ENCODE measurements at regions not wholly inside any gene's neighbourhood (a gene's known extent, or its start where the extent isn't known, plus 50 kb on each side); places are given as distances from the start of the nearest gene placed in this dataset.
"Not testable (repeated sequence)": the region's sequence is repeated elsewhere in the genome, so short reads cannot be mapped to it uniquely, and the experiment has no call there.

- no peak for DNase-seq (ENCODE audit: low spot score)
Measured at GRCh38 chr3:153752405-153753027, 368.7 kb upstream of the ARHGEF26 start.

GRCh38 chr3:153753035-153753434, 368.2 kb upstream of the ARHGEF26 start:
- DNase-seq (ENCODE audit: low spot score): no peak

GRCh38 chr3:153756816-153757215, 364.4 kb upstream of the ARHGEF26 start:
- DNase-seq (ENCODE audit: low spot score): no peak

GRCh38 chr3:153757839-153758238, 363.4 kb upstream of the ARHGEF26 start:
- DNase-seq (ENCODE audit: low spot score): no peak

- DNase-seq (ENCODE audit: low spot score): no peak
Measured at GRCh38 chr3:153760948-153761347, 360.2 kb upstream of the ARHGEF26 start.

GRCh38 chr3:153762411-153763235, 358.6 kb upstream of the ARHGEF26 start:
- no peak for DNase-seq (ENCODE audit: low spot score)

- no peak for DNase-seq (ENCODE audit: low spot score)
Measured at GRCh38 chr3:153767601-153768560, 353.3 kb upstream of the ARHGEF26 start.

- peak; percentile 32 for DNase-seq (ENCODE audit: low spot score)
Measured at GRCh38 chr3:153768561-153769469, 352.4 kb upstream of the ARHGEF26 start.

GRCh38 chr3:153783106-153783505, 338.1 kb upstream of the ARHGEF26 start:
- no peak for DNase-seq (ENCODE audit: low spot score)

- no peak for DNase-seq (ENCODE audit: low spot score)
Measured at GRCh38 chr3:153783741-153784480, 337.3 kb upstream of the ARHGEF26 start.

GRCh38 chr3:153785901-153786300, 335.3 kb upstream of the ARHGEF26 start:
- no peak for DNase-seq (ENCODE audit: low spot score)

- DNase-seq (ENCODE audit: low spot score): no peak
Measured at GRCh38 chr3:153789380-153789779, 331.8 kb upstream of the ARHGEF26 start.

GRCh38 chr3:153797056-153797455, 324.1 kb upstream of the ARHGEF26 start:
- not testable (repeated sequence) for DNase-seq (ENCODE audit: low spot score)

GRCh38 chr3:153809097-153809496, 312.1 kb upstream of the ARHGEF26 start:
- no peak for DNase-seq (ENCODE audit: low spot score)

- no peak for DNase-seq (ENCODE audit: low spot score)
Measured at GRCh38 chr3:153818338-153818737, 302.9 kb upstream of the ARHGEF26 start.

GRCh38 chr3:153820035-153820434, 301.2 kb upstream of the ARHGEF26 start:
- DNase-seq (ENCODE audit: low spot score): no peak

GRCh38 chr3:153828346-153828745, 292.8 kb upstream of the ARHGEF26 start:
- not testable (repeated sequence) for DNase-seq (ENCODE audit: low spot score)

- DNase-seq (ENCODE audit: low spot score): no peak
Measured at GRCh38 chr3:153829606-153830170, 291.5 kb upstream of the ARHGEF26 start.

- DNase-seq (ENCODE audit: low spot score): no peak
Measured at GRCh38 chr3:153830552-153830951, 290.6 kb upstream of the ARHGEF26 start.

- no peak for DNase-seq (ENCODE audit: low spot score)
Measured at GRCh38 chr3:153835540-153835939, 285.6 kb upstream of the ARHGEF26 start.
